GM19025 (cell line): ENCODE measurements at regions not wholly inside any gene's neighbourhood (a gene's known extent, or its start where the extent isn't known, plus 50 kb on each side); places are given as distances from the start of the nearest gene placed in this dataset.
"Not testable (repeated sequence)": the region's sequence is repeated elsewhere in the genome, so short reads cannot be mapped to it uniquely, and the experiment has no call there.

Experiments
- ATAC-seq: cut with Tn5 transposase; IDR thresholded peaks from one replicate; pipeline ENCODE4 v1.9.1; 2021; ENCODE audit warnings: mild to moderate bottlenecking, low read depth, moderate library complexity; ENCODE audit not compliant: unreplicated experiment

GRCh38 chr10:30736685-30737232, 107.2 kb upstream of the LYZL2 start:
- peak; percentile 70 for ATAC-seq

- no peak for ATAC-seq
Observed at GRCh38 chr10:30734901-30735300, 105.3 kb upstream of the LYZL2 start.

GRCh38 chr10:30732671-30733070, 103.1 kb upstream of the LYZL2 start:
- ATAC-seq: no peak

GRCh38 chr10:30731963-30732362, 102.4 kb upstream of the LYZL2 start:
- no peak for ATAC-seq

- no peak for ATAC-seq
Observed at GRCh38 chr10:30730306-30730705, 100.8 kb upstream of the LYZL2 start.

GRCh38 chr10:30728766-30729165, 99.2 kb upstream of the LYZL2 start:
- no peak for ATAC-seq

- ATAC-seq: no peak
Observed at GRCh38 chr10:30728127-30728526, 98.6 kb upstream of the LYZL2 start.

- ATAC-seq: no peak
Observed at GRCh38 chr10:30727524-30727923, 98.0 kb upstream of the LYZL2 start.

GRCh38 chr10:30726783-30727414, 97.3 kb upstream of the LYZL2 start:
- peak; percentile 82 for ATAC-seq

- no peak for ATAC-seq
Observed at GRCh38 chr10:30725661-30726060, 96.1 kb upstream of the LYZL2 start.

- ATAC-seq: no peak
Observed at GRCh38 chr10:30724296-30724695, 94.7 kb upstream of the LYZL2 start.

GRCh38 chr10:30722956-30723620, 93.5 kb upstream of the LYZL2 start:
- ATAC-seq: no peak

GRCh38 chr10:30719832-30720231, 90.3 kb upstream of the LYZL2 start:
- no peak for ATAC-seq

GRCh38 chr10:30709700-30710358, 80.3 kb upstream of the LYZL2 start:
- ATAC-seq: no peak

GRCh38 chr10:30709229-30709628, 79.7 kb upstream of the LYZL2 start:
- ATAC-seq: no peak

- no peak for ATAC-seq
Observed at GRCh38 chr10:30708234-30708633, 78.7 kb upstream of the LYZL2 start.

GRCh38 chr10:30706189-30706588, 76.6 kb upstream of the LYZL2 start:
- not testable (repeated sequence) for ATAC-seq

- peak; percentile 11 for ATAC-seq
Observed at GRCh38 chr10:30705625-30706149, 76.1 kb upstream of the LYZL2 start.

- ATAC-seq: peak; percentile 51
Observed at GRCh38 chr10:30705101-30705624, 75.6 kb upstream of the LYZL2 start.

GRCh38 chr10:30704601-30705100, 75.1 kb upstream of the LYZL2 start:
- peak; percentile 1 for ATAC-seq
